HL-60 (cell line): ENCODE measurements at regions not wholly inside any gene's neighbourhood (a gene's known extent, or its start where the extent isn't known, plus 50 kb on each side); places are given as distances from the start of the nearest gene placed in this dataset.

Source experiments
- DNase-seq, 2 experiments: peaks; one replicate each; pipeline ENCODE4 v3.0.0-alpha.2; 2010 to 2020; ENCODE audit warnings: low read depth in 1 of 2, low spot score in 1 of 2
- H3K27ac ChIP-seq: fragments of 250-450 bp; sonication (Bioruptor Pico); replicated peaks from 2 replicates; pipeline ENCODE4 v1.5.1; 2020; ENCODE audit warnings: mild to moderate bottlenecking, moderate library complexity
- H3K27me3 ChIP-seq: fragments of 250-450 bp; sonication (Bioruptor Pico); 2 replicates; pipeline ENCODE4 v1.5.1; 2021; ENCODE audit warnings: mild to moderate bottlenecking, moderate library complexity; ENCODE audit not compliant: insufficient read depth, poor library complexity, severe bottlenecking
- H3K4me3 ChIP-seq: replicated peaks from 2 replicates; pipeline ENCODE4 v1.5.1; 2011; ENCODE audit warnings: mild to moderate bottlenecking, control low read depth, low read length; ENCODE audit not compliant: insufficient read depth
- CTCF ChIP-seq: IDR thresholded peaks from one replicate; pipeline ENCODE4 v1.5.1; 2011; ENCODE audit warnings: low read length, control low read depth, inconsistent platforms; ENCODE audit not compliant: insufficient read depth
- GABPA ChIP-seq: IDR thresholded peaks from 2 replicates; pipeline ENCODE4 v1.6.1; 2012; ENCODE audit warnings: low read depth
- POLR2AphosphoS5 ChIP-seq: IDR thresholded peaks from 2 replicates; pipeline ENCODE4 v1.6.1; 2012; ENCODE audit warnings: low read depth
- REST ChIP-seq: IDR thresholded peaks from 2 replicates; pipeline ENCODE4 v1.6.1; 2012; ENCODE audit warnings: low read depth; ENCODE audit not compliant: insufficient replicate concordance
- SPI1 ChIP-seq: IDR thresholded peaks from 2 replicates; pipeline ENCODE4 v1.6.1; 2012; ENCODE audit warnings: low read depth, mild to moderate bottlenecking, borderline replicate concordance

GRCh38 chr2:118614841-118615271, 232.6 kb downstream of the EN1 start:
- no peak overlapping the region for H3K4me3 ChIP-seq
- no peak for TF ChIP-seq SPI1
- H3K27ac ChIP-seq = no peak overlapping the region
- peaks cover 3% of the 10 kb centered on the region for H3K27me3 ChIP-seq
- no peak for DNase-seq

DNA sequence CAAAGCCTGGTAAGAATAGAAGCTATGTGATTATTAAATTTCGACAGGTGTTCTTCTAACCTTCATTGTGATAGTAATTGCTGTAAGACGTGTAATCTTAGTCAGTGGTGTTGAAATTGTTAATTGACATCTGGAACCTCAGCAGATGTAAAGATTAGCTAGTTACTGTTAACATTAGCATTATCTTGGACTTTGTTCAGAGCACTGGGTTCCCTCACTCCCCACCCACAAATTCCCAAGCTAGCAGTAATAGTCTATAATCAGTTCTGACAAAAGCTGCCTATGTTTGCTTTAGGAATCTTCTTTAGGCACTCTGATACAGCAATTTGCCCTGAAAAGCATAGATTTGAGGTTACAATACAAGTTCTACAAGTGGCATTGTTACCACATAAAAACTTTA, 233.7 kb downstream of the EN1 start:
- no peak for DNase-seq
- TF ChIP-seq REST = no peak
- TF ChIP-seq SPI1 = no peak
- TF ChIP-seq POLR2AphosphoS5 = no peak
- TF ChIP-seq GABPA = no peak
- TF ChIP-seq CTCF = no peak
- Histone ChIP-seq H3K4me3 (no peak overlapping the region), H3K27me3 (peaks cover 3% of the 10 kb centered on the region), H3K27ac (no peak overlapping the region)

DNA sequence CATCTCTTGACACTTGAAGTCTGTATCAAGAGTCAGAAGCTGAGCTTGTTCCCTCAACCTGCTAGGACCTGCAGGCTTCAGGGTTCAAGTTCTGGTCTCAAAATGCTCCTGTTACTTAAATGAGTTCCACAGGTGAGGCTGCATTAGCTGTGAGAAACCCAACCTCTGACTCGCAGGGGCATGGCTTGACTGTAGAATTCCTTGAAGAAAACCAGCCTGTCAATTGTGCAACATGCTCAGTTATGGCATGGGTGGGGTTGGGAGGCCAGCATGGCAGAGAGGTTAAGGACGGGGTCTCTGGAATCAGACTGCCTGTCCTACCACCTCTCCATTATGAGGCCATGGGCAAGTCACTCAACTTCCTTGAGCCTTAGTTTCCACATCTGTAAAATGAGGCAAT, 235.8 kb downstream of the EN1 start:
- TF ChIP-seq POLR2AphosphoS5 (no peak), CTCF (no peak), GABPA (no peak), SPI1 (no peak), REST (no peak)
- H3K27me3 ChIP-seq = peaks cover 3% of the 10 kb centered on the region

DNA sequence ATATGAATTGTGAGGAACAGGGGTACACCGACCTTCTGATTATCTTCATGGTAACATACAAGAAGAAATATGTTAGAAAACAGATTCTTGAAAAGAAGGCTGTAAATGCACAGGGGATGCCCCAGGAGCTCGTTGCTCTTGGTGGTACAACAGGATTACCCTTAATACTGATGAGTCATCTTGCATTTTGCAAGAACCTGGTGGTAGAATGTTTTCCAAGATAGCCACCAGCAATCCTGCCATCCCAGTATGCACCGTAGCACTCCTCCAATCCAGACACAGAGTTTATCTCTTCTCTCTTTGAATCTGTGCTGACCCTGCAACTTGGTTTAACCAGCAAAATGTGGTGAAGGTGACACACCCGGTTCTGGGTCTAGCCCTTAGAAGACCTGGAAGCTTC, 238.3 kb downstream of the EN1 start:
- no peak overlapping the region for H3K4me3 ChIP-seq
- H3K27me3 ChIP-seq = peaks cover 3% of the 10 kb centered on the region
- TF ChIP-seq SPI1 = no peak
- no peak for TF ChIP-seq POLR2AphosphoS5
- no peak for TF ChIP-seq CTCF
- no peak for TF ChIP-seq REST
- TF ChIP-seq GABPA = no peak

More for the DNA sequence above, 235.8 kb downstream of the EN1 start:
- no peak for DNase-seq
- no peak overlapping the region for H3K27ac ChIP-seq
- no peak overlapping the region for H3K4me3 ChIP-seq

More for the DNA sequence above, 238.3 kb downstream of the EN1 start:
- no peak for DNase-seq
- H3K27ac ChIP-seq = no peak overlapping the region
